Spleen (tissue), 11 donors: ENCODE measurements at regions not wholly inside any gene's neighbourhood (a gene's known extent, or its start where the extent isn't known, plus 50 kb on each side); places are given as distances from the start of the nearest gene placed in this dataset.

ENCODE experiments used
- DNase-seq: peaks from one replicate; pipeline ENCODE4 v3.0.0-alpha.2; 2020
- H3K27ac ChIP-seq, 8 donors: fragments of 200-600 bp; sonication (generic) in 7 of 8; 1 replicate in 4 of 8; 2 replicates in 4 of 8; pipeline versions ENCODE4 v1.5.0 to v1.8.0; 2016 to 2021; ENCODE audit warnings: inconsistent platforms in 4 of 8, mild to moderate bottlenecking in 4 of 8, moderate library complexity in 1 of 8
- H3K27me3 ChIP-seq, 7 donors: fragments of 200-600 bp; sonication (generic) in 6 of 7; replicated peaks in 1 of 7; 1 replicate in 4 of 7; 2 replicates in 3 of 7; pipeline versions ENCODE4 v1.5.0 to v1.8.0; 2016 to 2021; ENCODE audit warnings: inconsistent platforms in 3 of 7, mild to moderate bottlenecking in 1 of 7
- H3K36me3 ChIP-seq, 6 donors: fragments of 200-600 bp; sonication (generic) in 5 of 6; 1 replicate in 4 of 6; 2 replicates in 2 of 6; pipeline versions ENCODE4 v1.5.0 to v1.8.0; 2016 to 2021; ENCODE audit warnings: inconsistent platforms in 2 of 6
- H3K4me1 ChIP-seq, 6 donors: fragments of 200-600 bp; sonication (generic) in 5 of 6; 1 replicate in 3 of 6; 2 replicates in 3 of 6; pipeline versions ENCODE4 v1.5.0 to v1.8.0; 2016 to 2021; ENCODE audit warnings: inconsistent platforms in 3 of 6
- H3K4me3 ChIP-seq, 8 donors: fragments of 200-600 bp; sonication (generic) in 7 of 8; 1 replicate in 4 of 8; 2 replicates in 4 of 8; pipeline versions ENCODE4 v1.5.0 to v1.8.0; 2016 to 2021; ENCODE audit warnings: inconsistent platforms in 4 of 8, mild to moderate bottlenecking in 4 of 8, moderate library complexity in 2 of 8
- H3K9me3 ChIP-seq, 8 donors: fragments of 200-600 bp; sonication (generic) in 7 of 8; 1 replicate in 4 of 8; 2 replicates in 4 of 8; pipeline versions ENCODE4 v1.5.0 to v1.8.0; 2016 to 2021; ENCODE audit warnings: inconsistent platforms in 4 of 8
- CTCF ChIP-seq, 11 experiments: fragments of 200-600 bp in 7 of 11; fragments of 450-650 bp in 4 of 11; sonication (generic) in 4 of 11; IDR thresholded peaks in 8 of 11; conservative IDR thresholded peaks in 3 of 11; 1 replicate in 7 of 11; 2 replicates in 4 of 11; pipeline versions ENCODE4 v1.4.0 to v1.8.0; 2016 to 2021; ENCODE audit warnings: antibody characterized with exemption in 11 of 11, inconsistent platforms in 4 of 11, mild to moderate bottlenecking in 1 of 11
- POLR2A ChIP-seq, 3 donors: fragments of 450-650 bp; IDR thresholded peaks; one replicate each; pipeline ENCODE4 v1.5.1; 2017; ENCODE audit warnings: antibody characterized with exemption in 3 of 3, mild to moderate bottlenecking in 1 of 3
- POLR2AphosphoS5 ChIP-seq, 3 donors: sonication (generic); formaldehyde crosslinking; IDR thresholded peaks; one replicate each; pipeline ENCODE4 v1.5.1; 2017; ENCODE audit warnings: antibody characterized with exemption in 3 of 3
- WGBS, 5 donors: extraction: QIAGEN DNeasy Blood & Tissue Kit in 3 of 5; methylation state at CpG; one replicate each; pipeline versions ENCODE4 v1.1.5 to v1.1.7; 2013 to 2018; 5-methylcytosine and 5-hydroxymethylcytosine counted together
- intact Hi-C: fragments of 100-400 bp; cut with DNase I; formaldehyde crosslinking; loops from one replicate; pipeline ENCODE4 v1.15.0; 2023; ENCODE audit warnings: low total_unique reads
- donor health status: healthy with polysubstance abuse.
- donor health status: DM: no; HTN: no; CAD: no; lungs with moderate emphysema.
- donor health status: DM: no; HTN: no; CAD: no.
- donor health status: Bipolar disorder and iron deficiency.
- donor health status: healthy.
- donor health status: DM: no; HTN: no; CAD: no.
- donor health status: DM: yes; HTN: yes; CAD: no.

- H3K36me3 ChIP-seq, result no peaks in the 10 kb centered on the region
- peaks cover 0 to 7% (median 2%) of the 10 kb centered on the region in 8 donors for H3K9me3 ChIP-seq
- TF ChIP-seq POLR2A (IDR thresholded peaks at IDR 0.05) (no peak), CTCF (IDR thresholded peaks at IDR 0.05 in 8 of 11, conservative IDR thresholded peaks at IDR 0.05 in 3 of 11) (no peak), POLR2AphosphoS5 (IDR thresholded peaks at IDR 0.05) (no peak)
- no peak for DNase-seq
- 72 to 90% (median 85%) methylated on average over 4 of the region's 4 CpGs for WGBS, 5 donors
- peak overlapping the region in 2 of 8 donors; percentile 10 to 83 for H3K27ac ChIP-seq
- H3K4me3 ChIP-seq, result no peak overlapping the region
- H3K4me1 ChIP-seq, result peaks cover 3 to 43% (median 12%) of the 10 kb centered on the region in 6 donors
- intact Hi-C loops, result no loop called here
- no peaks in the 10 kb centered on the region for H3K27me3 ChIP-seq
Measured at GRCh38 chr3:72494130-72494529, 354.1 kb downstream of the SHQ1 start.

GRCh38 chr3:72492240-72492639 lies 356.0 kb downstream of the SHQ1 start:
- 78 to 95% (median 87%) methylated on average over 2 of the region's 2 CpGs for WGBS, 5 donors
- no peaks in the 10 kb centered on the region for H3K27me3 ChIP-seq
- peaks cover 3 to 44% (median 12%) of the 10 kb centered on the region in 6 donors for H3K4me1 ChIP-seq
- TF ChIP-seq POLR2A (IDR thresholded peaks at IDR 0.05) (no peak), CTCF (IDR thresholded peaks at IDR 0.05 in 8 of 11, conservative IDR thresholded peaks at IDR 0.05 in 3 of 11) (no peak), POLR2AphosphoS5 (IDR thresholded peaks at IDR 0.05) (no peak)
- H3K36me3 ChIP-seq, result no peaks in the 10 kb centered on the region
- H3K27ac ChIP-seq, result no peak overlapping the region
- no peak overlapping the region for H3K4me3 ChIP-seq
- intact Hi-C loops, result no loop called here
- H3K9me3 ChIP-seq, result peaks cover 0 to 7% (median 2%) of the 10 kb centered on the region in 8 donors
- DNase-seq, result no peak

- Histone ChIP-seq H3K27me3 (no peaks in the 10 kb centered on the region), H3K27ac (no peak overlapping the region), H3K36me3 (no peaks in the 10 kb centered on the region), H3K9me3 (peaks cover 0 to 7% (median 2%) of the 10 kb centered on the region in 8 donors), H3K4me1 (peaks cover 2 to 37% (median 7%) of the 10 kb centered on the region in 6 donors), H3K4me3 (no peak overlapping the region)
- WGBS, 5 donors, result 50 to 68% (median 59%) methylated on average over 6 of the region's 6 CpGs
- no peak for DNase-seq
- no peak for TF ChIP-seq CTCF (IDR thresholded peaks at IDR 0.05 in 8 of 11, conservative IDR thresholded peaks at IDR 0.05 in 3 of 11)
- intact Hi-C loops, result no loop called here
Measured at GRCh38 chr3:72490688-72491435, 357.4 kb downstream of the SHQ1 start.

GRCh38 chr3:72489901-72490300 lies 358.3 kb downstream of the SHQ1 start:
- Histone ChIP-seq H3K36me3 (no peaks in the 10 kb centered on the region), H3K27ac (no peak overlapping the region), H3K27me3 (no peaks in the 10 kb centered on the region), H3K4me3 (no peak overlapping the region), H3K4me1 (peaks cover 0 to 27% (median 7%) of the 10 kb centered on the region in 6 donors), H3K9me3 (peaks cover 0 to 7% (median 2%) of the 10 kb centered on the region in 8 donors)
- TF ChIP-seq POLR2AphosphoS5 (IDR thresholded peaks at IDR 0.05) (no peak), CTCF (IDR thresholded peaks at IDR 0.05 in 8 of 11, conservative IDR thresholded peaks at IDR 0.05 in 3 of 11) (no peak), POLR2A (IDR thresholded peaks at IDR 0.05) (no peak)
- no peak for DNase-seq
- intact Hi-C loops, result no loop called here
- 85 to 97% (median 95%) methylated on average over 7 of the region's 7 CpGs for WGBS, 5 donors
